HEK293 (cell line): ENCODE measurements at regions not wholly inside any gene's neighbourhood (a gene's known extent, or its start where the extent isn't known, plus 50 kb on each side); places are given as distances from the start of the nearest gene placed in this dataset.

Experiments
- CTCF ChIP-seq: fragments of 450-650 bp; formaldehyde crosslinking; IDR thresholded peaks from 2 replicates; pipeline ENCODE4 v1.5.1; 2016; ENCODE audit warnings: missing biosample characterization, missing genetic modification characterization
- HOXC10 ChIP-seq: sonication (generic); formaldehyde crosslinking; IDR thresholded peaks from 2 replicates; pipeline ENCODE4 v1.8.1; 2023; ENCODE audit warnings: mild to moderate bottlenecking, missing genetic modification reagents
- KLF1 ChIP-seq: fragments of 450-650 bp; formaldehyde crosslinking; IDR thresholded peaks from 2 replicates; pipeline ENCODE4 v1.5.1; 2016; ENCODE audit warnings: missing biosample characterization, missing genetic modification characterization
- KLF16 ChIP-seq: fragments of 450-650 bp; formaldehyde crosslinking; IDR thresholded peaks from 2 replicates; pipeline ENCODE4 v1.5.1; 2017; ENCODE audit warnings: missing biosample characterization, missing genetic modification characterization
- MZF1 ChIP-seq: fragments of 450-650 bp; formaldehyde crosslinking; IDR thresholded peaks from 2 replicates; pipeline ENCODE4 v1.5.1; 2017; ENCODE audit warnings: missing biosample characterization, missing genetic modification characterization, borderline replicate concordance
- SP3 ChIP-seq: fragments of 450-650 bp; formaldehyde crosslinking; IDR thresholded peaks from 2 replicates; pipeline ENCODE4 v1.5.1; 2016; ENCODE audit warnings: missing biosample characterization, missing genetic modification characterization
- YY1 ChIP-seq: fragments of 450-650 bp; formaldehyde crosslinking; IDR thresholded peaks from 2 replicates; pipeline ENCODE4 v1.5.1; 2018; ENCODE audit warnings: missing biosample characterization, missing genetic modification characterization
- ZBTB10 ChIP-seq: fragments of 450-650 bp; formaldehyde crosslinking; IDR thresholded peaks from 2 replicates; pipeline ENCODE4 v1.5.1; 2016; ENCODE audit warnings: missing biosample characterization, missing genetic modification characterization
- ZFP3 ChIP-seq: fragments of 450-650 bp; formaldehyde crosslinking; IDR thresholded peaks from 2 replicates; pipeline ENCODE4 v1.5.1; 2016; ENCODE audit warnings: low read depth, missing biosample characterization, missing genetic modification characterization
- ZIC2 ChIP-seq: fragments of 450-650 bp; formaldehyde crosslinking; IDR thresholded peaks from 2 replicates; pipeline ENCODE4 v1.5.1; 2016; ENCODE audit warnings: missing biosample characterization, missing genetic modification characterization
- ZNF146 ChIP-seq: fragments of 450-650 bp; formaldehyde crosslinking; IDR thresholded peaks from 2 replicates; pipeline ENCODE4 v1.5.1; 2016; ENCODE audit warnings: missing biosample characterization, missing genetic modification characterization
- ZNF18 ChIP-seq: fragments of 450-650 bp; formaldehyde crosslinking; IDR thresholded peaks from 2 replicates; pipeline ENCODE4 v1.5.1; 2016; ENCODE audit warnings: missing biosample characterization, missing genetic modification characterization
- ZNF2 ChIP-seq: fragments of 450-650 bp; formaldehyde crosslinking; IDR thresholded peaks from 2 replicates; pipeline ENCODE4 v1.5.1; 2016; ENCODE audit warnings: missing biosample characterization, missing genetic modification characterization
- ZNF223 ChIP-seq: fragments of 450-650 bp; formaldehyde crosslinking; IDR thresholded peaks from 2 replicates; pipeline ENCODE4 v1.5.1; 2016; ENCODE audit warnings: missing biosample characterization, missing genetic modification characterization
- ZNF24 ChIP-seq: fragments of 450-650 bp; formaldehyde crosslinking; IDR thresholded peaks from 2 replicates; pipeline ENCODE4 v1.5.1; 2016; ENCODE audit warnings: missing biosample characterization, missing genetic modification characterization
- ZNF248 ChIP-seq: fragments of 450-650 bp; formaldehyde crosslinking; IDR thresholded peaks from 2 replicates; pipeline ENCODE4 v1.5.1; 2017; ENCODE audit warnings: missing biosample characterization, missing genetic modification characterization
- ZNF266 ChIP-seq: fragments of 450-650 bp; formaldehyde crosslinking; IDR thresholded peaks from 2 replicates; pipeline ENCODE4 v1.5.1; 2016; ENCODE audit warnings: missing biosample characterization, missing genetic modification characterization, low read depth
- ZNF311 ChIP-seq: fragments of 450-650 bp; formaldehyde crosslinking; IDR thresholded peaks from 2 replicates; pipeline ENCODE4 v1.5.1; 2017; ENCODE audit warnings: missing biosample characterization, missing genetic modification characterization, borderline replicate concordance
- ZNF362 ChIP-seq: fragments of 450-650 bp; formaldehyde crosslinking; IDR thresholded peaks from 2 replicates; pipeline ENCODE4 v1.5.1; 2016; ENCODE audit warnings: missing biosample characterization, missing genetic modification characterization
- ZNF391 ChIP-seq: fragments of 450-650 bp; formaldehyde crosslinking; IDR thresholded peaks from 2 replicates; pipeline ENCODE4 v1.5.1; 2016; ENCODE audit warnings: low read depth, missing biosample characterization, missing genetic modification characterization, borderline replicate concordance
- ZNF48 ChIP-seq: fragments of 450-650 bp; formaldehyde crosslinking; IDR thresholded peaks from 2 replicates; pipeline ENCODE4 v1.5.1; 2016; ENCODE audit warnings: missing biosample characterization, missing genetic modification characterization
- ZNF488 ChIP-seq: fragments of 450-650 bp; formaldehyde crosslinking; IDR thresholded peaks from 2 replicates; pipeline ENCODE4 v1.5.1; 2016; ENCODE audit warnings: missing biosample characterization, missing genetic modification characterization
- ZNF518A ChIP-seq: fragments of 450-650 bp; formaldehyde crosslinking; conservative IDR thresholded peaks from 2 replicates; pipeline ENCODE4 v1.5.1; 2016; ENCODE audit warnings: low read depth, missing biosample characterization, missing genetic modification characterization
- ZNF629 ChIP-seq: fragments of 450-650 bp; formaldehyde crosslinking; IDR thresholded peaks from 2 replicates; pipeline ENCODE4 v1.5.1; 2017; ENCODE audit warnings: missing biosample characterization, missing genetic modification characterization
- ZNF768 ChIP-seq: fragments of 450-650 bp; formaldehyde crosslinking; IDR thresholded peaks from 2 replicates; pipeline ENCODE4 v1.5.1; 2018; ENCODE audit warnings: missing biosample characterization, mild to moderate bottlenecking, missing genetic modification characterization
- ZNF837 ChIP-seq: fragments of 450-650 bp; formaldehyde crosslinking; IDR thresholded peaks from 2 replicates; pipeline ENCODE4 v1.5.1; 2016; ENCODE audit warnings: missing biosample characterization, missing genetic modification characterization
- ZNF843 ChIP-seq: fragments of 450-650 bp; formaldehyde crosslinking; IDR thresholded peaks from 2 replicates; pipeline ENCODE4 v1.5.1; 2016; ENCODE audit warnings: missing biosample characterization, missing genetic modification characterization

GRCh38 chr16:85393674-85394451 is 219.3 kb upstream of the GSE1 start (continued):
- TF ChIP-seq SP3 (tag by site-specific recombination) (peak; percentile 19; the same call in 1 of the 2 replicates), ZNF24 (no peak), ZNF2 (tag by site-specific recombination) (peak; percentile 70), KLF1 (tag by site-specific recombination) (peak; percentile 59), MZF1 (tag by site-specific recombination) (no peak), ZNF48 (tag by site-specific recombination) (no peak), ZNF223 (tag by site-specific recombination) (no peak), ZNF18 (tag by site-specific recombination) (no peak), ZNF146 (tag by site-specific recombination) (no peak), ZNF837 (no peak), ZNF311 (tag by site-specific recombination) (no peak), ZNF391 (tag by site-specific recombination) (no peak), ZBTB10 (tag by site-specific recombination) (no peak; the same call in 1 of the 2 replicates), YY1 (tag by site-specific recombination) (no peak), ZNF768 (no peak), ZIC2 (tag by site-specific recombination) (peak; percentile 73), ZNF518A (no peak), ZNF488 (no peak), ZFP3 (tag by site-specific recombination) (0 out of 2 replicates have a peak, but pooled peaks have one; percentile 16), ZNF629 (tag by site-specific recombination) (peak; percentile 60; the same call in 1 of the 2 replicates), KLF16 (peak; percentile 58), ZNF248 (tag by site-specific recombination) (no peak), CTCF (tag by site-specific recombination) (peak; percentile 78), ZNF266 (tag by site-specific recombination) (no peak), ZNF362 (tag by site-specific recombination) (no peak), HOXC10 (CRISPR knock-in tag) (no peak), ZNF843 (tag by site-specific recombination) (no peak)
